Endothelial cell of umbilical vein (primary cell): ENCODE measurements at regions not wholly inside any gene's neighbourhood (a gene's known extent, or its start where the extent isn't known, plus 50 kb on each side); places are given as distances from the start of the nearest gene placed in this dataset.

ENCODE experiments used
- BruUV-seq: library from RNA; stranded (reverse); fragments of 400-500 nt; replicated peaks from 2 replicates; lab custom pipeline; 2021; lab: Mats Ljungman, UMichigan
- CTCF ChIA-PET: fragments of 300-600, 350-600 bp; sonication (Branson Sonifier 250); formaldehyde crosslinking; loops from one replicate; lab custom pipeline; 2021; ENCODE audit warnings: antibody characterized with exemption, inconsistent platforms; lab: Charles Lee
- POLR2A ChIA-PET: fragments of 300-600, 350-600 bp; sonication (Branson Sonifier 250); formaldehyde crosslinking; loops from one replicate; lab custom pipeline; 2021; ENCODE audit warnings: antibody characterized with exemption, inconsistent platforms; lab: Charles Lee
- DNase-seq: peaks from one replicate; pipeline ENCODE4 v3.0.0-alpha.2; 2011; ENCODE audit warnings: low read depth, low spot score
- FAIRE-seq: peaks from 2 replicates; lab custom pipeline; 2011; peaks lifted over from hg19 to GRCh38; lab: Jason Lieb, UNC
- H2AFZ ChIP-seq: 2 replicates; pipeline ENCODE4 v1.6.0; 2012; ENCODE audit warnings: low read depth, low read length, control low read depth, inconsistent platforms
- H3K27ac ChIP-seq: 2 replicates; pipeline ENCODE4 v1.5.1; 2011; ENCODE audit warnings: low read depth, mild to moderate bottlenecking, control low read depth, low read length, moderate library complexity; ENCODE audit not compliant: insufficient read depth
- H3K27me3 ChIP-seq, 2 experiments: 2 replicates each; pipeline versions ENCODE4 v1.6.0 to v1.6.1; 2011; ENCODE audit warnings: low read length in 2 of 2, mixed read lengths in 1 of 2; ENCODE audit not compliant: control insufficient read depth in 2 of 2, insufficient read depth in 2 of 2
- H3K36me3 ChIP-seq, 2 experiments: 2 replicates in 1 of 2; 3 replicates in 1 of 2; pipeline ENCODE4 v1.5.1; 2011; ENCODE audit warnings: low read length in 2 of 2, mild to moderate bottlenecking in 1 of 2, moderate library complexity in 1 of 2; ENCODE audit not compliant: control insufficient read depth in 2 of 2, insufficient read depth in 2 of 2; ENCODE audit errors: extremely low read depth in 1 of 2
- H3K4me1 ChIP-seq: 3 replicates; pipeline ENCODE4 v1.5.1; 2011; ENCODE audit warnings: mild to moderate bottlenecking, low read length; ENCODE audit not compliant: control insufficient read depth, insufficient read depth; ENCODE audit errors: extremely low read depth
- H3K4me2 ChIP-seq: 2 replicates; pipeline ENCODE4 v1.6.1; 2011; ENCODE audit warnings: low read length, control low read depth, mixed read lengths; ENCODE audit not compliant: insufficient read depth
- H3K4me3 ChIP-seq, 3 experiments: fragments of 200-600 bp in 1 of 3; sonication (generic), shearing (Covaris generic) in 1 of 3; replicated peaks in 1 of 3; 2 replicates each; pipeline ENCODE4 v1.5.1; 2011 to 2016; ENCODE audit warnings: control low read depth in 3 of 3, low read length in 3 of 3, mild to moderate bottlenecking in 2 of 3, inconsistent platforms in 1 of 3, low read depth in 1 of 3, moderate library complexity in 1 of 3; ENCODE audit not compliant: insufficient read depth in 1 of 3
- H3K79me2 ChIP-seq: 2 replicates; pipeline ENCODE4 v1.6.0; 2012; ENCODE audit warnings: low read length, inconsistent platforms; ENCODE audit not compliant: control insufficient read depth, insufficient read depth
- H3K9ac ChIP-seq: replicated peaks from 2 replicates; pipeline ENCODE3; 2011; ENCODE audit warnings: low read length, control low read depth; ENCODE audit not compliant: insufficient read depth; ENCODE audit errors: extremely low read depth
- H3K9me1 ChIP-seq: replicated peaks from 3 replicates; pipeline ENCODE4 v1.6.0; 2011; ENCODE audit warnings: mild to moderate bottlenecking, low read length; ENCODE audit not compliant: control insufficient read depth, insufficient read depth; ENCODE audit errors: extremely low read depth
- H3K9me3 ChIP-seq: replicated peaks from 2 replicates; pipeline ENCODE4 v1.5.1; 2012; ENCODE audit warnings: low read length, inconsistent platforms; ENCODE audit not compliant: control insufficient read depth, insufficient read depth
- H4K20me1 ChIP-seq: replicated peaks from 2 replicates; pipeline ENCODE3; 2011; ENCODE audit warnings: mild to moderate bottlenecking, low read length; ENCODE audit not compliant: control insufficient read depth, insufficient read depth; ENCODE audit errors: extremely low read depth
- JUN ChIP-seq: IDR thresholded peaks from 2 replicates; pipeline ENCODE4 v1.6.1; 2011; ENCODE audit warnings: borderline replicate concordance, low read depth; ENCODE audit not compliant: insufficient read length, insufficient read depth
- POLR2A ChIP-seq: IDR thresholded peaks from 2 replicates; pipeline ENCODE4 v1.6.1; 2012; ENCODE audit warnings: low read depth, mild to moderate bottlenecking, control low read depth, low read length
- dilution Hi-C: fragments of 300-500 bp; cut with MboI; formaldehyde crosslinking; loops from one replicate; pipeline ENCODE4 v1.15.0; 2019; ENCODE audit warnings: low sequenced_read_pairs; ENCODE audit not compliant: extremely low pct_ligation_motif_present
- intact Hi-C: fragments of 100-400 bp; cut with micrococcal nuclease; formaldehyde crosslinking; loops from one replicate; pipeline ENCODE4 v1.10.0; 2022

- Histone ChIP-seq H3K79me2 (no peaks in the 10 kb centered on the region), H3K4me2 (no peak overlapping the region), H3K4me1 (no peaks in the 10 kb centered on the region), H3K4me3 (no peak overlapping the region), H3K27me3 (no peaks in the 10 kb centered on the region), H3K36me3 (no peaks in the 10 kb centered on the region), H3K9me3 (no peaks in the 10 kb centered on the region), H2AFZ (no peak overlapping the region), H3K9ac (no peak overlapping the region), H3K27ac (no peak overlapping the region), H4K20me1 (no peaks in the 10 kb centered on the region), H3K9me1 (no peaks in the 10 kb centered on the region)
- intact Hi-C loops (no loop called here), dilution Hi-C loops (no loop called here)
- no TSS peak for BruUV-seq
- FAIRE-seq (no peak), DNase-seq (no peak)
- ChIA-PET CTCF (no interaction called here), POLR2A (no interaction called here)
- no peak for TF ChIP-seq JUN
- TF ChIP-seq POLR2A: no peak
These were observed 144.3 kb upstream of the FREM2 start for GRCh38 chr13:38542601-38543000.

DNA sequence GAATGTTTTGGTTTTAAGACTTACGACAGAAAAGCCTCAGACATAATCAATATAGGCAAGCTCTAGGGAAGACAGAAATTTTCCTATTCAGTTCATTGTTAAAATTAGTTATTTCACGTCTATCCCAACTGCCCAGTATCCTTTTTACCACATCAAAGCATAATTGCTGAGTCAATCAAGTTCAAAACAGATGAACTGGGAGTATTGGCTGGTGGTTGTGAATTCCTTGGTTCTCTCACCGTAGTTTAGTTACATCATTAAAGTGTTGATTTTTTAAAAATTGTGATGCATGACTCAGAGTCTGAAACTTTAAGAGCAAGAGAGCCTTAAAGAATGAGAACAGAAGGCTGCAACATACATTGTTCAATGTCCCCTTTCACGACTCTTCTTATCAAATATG is 143.3 kb upstream of the FREM2 start:
- Histone ChIP-seq H3K36me3 (no peaks in the 10 kb centered on the region), H3K4me1 (no peaks in the 10 kb centered on the region), H3K27me3 (no peaks in the 10 kb centered on the region), H3K4me2 (no peak overlapping the region), H3K9me3 (no peaks in the 10 kb centered on the region), H2AFZ (no peak overlapping the region), H3K4me3 (no peak overlapping the region), H3K9ac (no peak overlapping the region), H4K20me1 (no peaks in the 10 kb centered on the region), H3K9me1 (no peaks in the 10 kb centered on the region), H3K27ac (no peak overlapping the region), H3K79me2 (no peaks in the 10 kb centered on the region)
- ChIA-PET POLR2A (no interaction called here), CTCF (no interaction called here)
- DNase-seq (no peak), FAIRE-seq (no peak)
- TF ChIP-seq JUN: no peak
- no peak for TF ChIP-seq POLR2A
- BruUV-seq: no TSS peak
- intact Hi-C loops: no loop called here
- dilution Hi-C loops: no loop called here
